Right cardiac atrium (tissue), 5 donors: ENCODE measurements at regions not wholly inside any gene's neighbourhood (a gene's known extent, or its start where the extent isn't known, plus 50 kb on each side); places are given as distances from the start of the nearest gene placed in this dataset.
"Not testable (repeated sequence)": the region's sequence is repeated elsewhere in the genome, so short reads cannot be mapped to it uniquely, and the experiment has no call there.

ENCODE experiments used
- ATAC-seq, 2 donors: fragments of 200-7000 bp; cut with Tn5 transposase; one replicate each; pipeline versions ENCODE4 v1.8.0 to v1.9.1; 2020; ENCODE audit warnings: moderate library complexity in 2 of 2, mild to moderate bottlenecking in 1 of 2
- DNase-seq, 3 donors: peaks; one replicate each; pipeline ENCODE4 v3.0.0-alpha.2; 2020
- H3K27ac ChIP-seq: one replicate; pipeline ENCODE4 v1.5.1; 2013; ENCODE audit warnings: mild to moderate bottlenecking, low read length, control low read depth, moderate library complexity
- H3K27me3 ChIP-seq: one replicate; pipeline ENCODE4 v1.6.1; 2013; ENCODE audit not compliant: control insufficient read depth, insufficient read depth
- H3K4me1 ChIP-seq: one replicate; pipeline ENCODE4 v1.6.1; 2013; ENCODE audit warnings: low read length; ENCODE audit not compliant: control insufficient read depth, insufficient read depth
- H3K4me3 ChIP-seq: one replicate; pipeline ENCODE4 v1.5.1; 2013; ENCODE audit warnings: low read length, control low read depth
- H3K9me3 ChIP-seq: one replicate; pipeline ENCODE4 v1.6.1; 2013; ENCODE audit warnings: low read length; ENCODE audit not compliant: control insufficient read depth
- WGBS: extraction: QIAGEN DNeasy Blood & Tissue Kit; methylation state at CpG from one replicate; pipeline ENCODE4 v1.1.7; 2013; 5-methylcytosine and 5-hydroxymethylcytosine counted together
- intact Hi-C, 4 donors: fragments of 100-400 bp; cut with DNase I; formaldehyde crosslinking; loops; one replicate each; pipeline versions ENCODE4 v1.11.0 to v1.14.0; 2022 to 2023
- donor health status: healthy with polysubstance abuse.
- donor health status: DM: no; HTN: yes; CAD: no.
- donor health status: DM: no; HTN: no; CAD: no.
- donor health status: DM: no; HTN: yes; CAD: no; lungs with severe emphysema.
- donor health status: DM: yes; HTN: yes; CAD: no.

- H3K27me3 ChIP-seq, H3K4me3 ChIP-seq, H3K27ac ChIP-seq, intact Hi-C loops, ATAC-seq, H3K4me1 ChIP-seq, H3K9me3 ChIP-seq: not testable (repeated sequence)
- DNase-seq, result peak in 1 of 3 donors; percentile 52
- 93% methylated on average over 32 of the region's 32 CpGs for WGBS
Observed at GRCh38 chr4:162739596-162739995, 427.1 kb downstream of the NAF1 start.

DNA sequence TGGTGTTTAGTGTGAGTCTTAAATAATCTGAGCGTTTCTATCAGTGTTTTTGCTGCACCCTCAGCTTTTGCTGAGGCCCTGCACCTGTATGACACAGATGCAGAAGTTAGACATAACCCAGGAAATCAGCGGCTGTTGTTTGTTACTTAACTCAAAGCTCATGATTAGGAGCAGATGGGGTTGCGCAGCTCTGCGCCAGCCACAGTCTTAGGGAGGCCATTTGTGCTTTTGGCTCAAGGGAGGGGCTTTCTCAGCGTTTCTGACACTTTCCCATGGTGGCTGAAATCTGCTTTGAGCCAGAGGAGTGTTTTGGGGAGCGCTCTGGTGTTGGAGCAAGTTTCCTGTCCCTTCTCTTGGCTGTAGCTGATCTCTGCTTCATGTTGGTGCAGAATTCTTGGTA lies 433.8 kb downstream of the NAF1 start:
- intact Hi-C loops, result no loop called here
- Histone ChIP-seq H3K27me3 (no peaks in the 10 kb centered on the region), H3K27ac (no peak overlapping the region), H3K4me3 (no peak overlapping the region), H3K9me3 (no peaks in the 10 kb centered on the region), H3K4me1 (no peaks in the 10 kb centered on the region)
- no peak for ATAC-seq
- WGBS, result 65% methylated on average over 6 of the region's 6 CpGs
- DNase-seq, result no peak

GRCh38 chr4:162727766-162728165 lies 438.9 kb downstream of the NAF1 start:
- no peak for DNase-seq
- Histone ChIP-seq H3K27ac (no peak overlapping the region), H3K4me1 (no peaks in the 10 kb centered on the region), H3K27me3 (no peaks in the 10 kb centered on the region), H3K9me3 (no peaks in the 10 kb centered on the region), H3K4me3 (no peak overlapping the region)
- intact Hi-C loops, result no loop called here
- ATAC-seq, result no peak

DNA sequence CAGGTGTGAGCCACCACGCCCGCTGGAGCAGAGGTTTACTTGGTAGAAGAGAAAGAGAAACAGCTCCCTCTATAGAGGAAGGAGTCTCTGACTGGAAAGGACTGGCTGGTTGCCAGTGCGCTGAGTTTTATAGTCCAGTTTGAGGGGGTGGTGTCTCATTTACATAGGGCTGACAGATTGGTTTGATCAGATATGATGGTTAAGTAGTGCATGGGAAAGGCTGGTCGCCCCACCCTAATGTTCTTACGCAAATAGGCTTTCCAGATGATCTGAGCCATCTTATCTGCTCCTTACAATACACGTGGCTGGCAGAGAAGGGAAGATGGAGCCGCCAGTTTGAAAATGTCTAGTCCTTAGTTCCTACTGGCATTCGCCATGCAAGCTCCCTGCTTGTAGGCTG lies 439.5 kb downstream of the NAF1 start:
- no peak for ATAC-seq

GRCh38 chr4:162715401-162715800 lies 451.3 kb downstream of the NAF1 start:
- H3K4me1 ChIP-seq, result no peaks in the 10 kb centered on the region
- no peak overlapping the region for H3K4me3 ChIP-seq
- no peak for DNase-seq
- ATAC-seq, result no peak
- no peaks in the 10 kb centered on the region for H3K27me3 ChIP-seq
- H3K27ac ChIP-seq, result no peak overlapping the region
- no peaks in the 10 kb centered on the region for H3K9me3 ChIP-seq
- intact Hi-C loops, result no loop called here
- 74% methylated on average over 3 of the region's 3 CpGs for WGBS

More for the DNA sequence above, 439.5 kb downstream of the NAF1 start:
- H3K4me3 ChIP-seq, result no peak overlapping the region
- WGBS, result 82% methylated on average over 8 of the region's 8 CpGs
- H3K27me3 ChIP-seq, result no peaks in the 10 kb centered on the region
- H3K27ac ChIP-seq, result no peak overlapping the region
- DNase-seq, result peak in 1 of 3 donors; percentile 38
- H3K4me1 ChIP-seq, result no peaks in the 10 kb centered on the region
- intact Hi-C loops, result no loop called here
- no peaks in the 10 kb centered on the region for H3K9me3 ChIP-seq

GRCh38 chr4:162707962-162708361 lies 458.7 kb downstream of the NAF1 start:
- ATAC-seq, result no peak
- Histone ChIP-seq H3K9me3 (no peaks in the 10 kb centered on the region), H3K4me3 (no peak overlapping the region), H3K4me1 (no peaks in the 10 kb centered on the region), H3K27me3 (no peaks in the 10 kb centered on the region), H3K27ac (no peak overlapping the region)
- intact Hi-C loops, result no loop called here
- no peak for DNase-seq

DNA sequence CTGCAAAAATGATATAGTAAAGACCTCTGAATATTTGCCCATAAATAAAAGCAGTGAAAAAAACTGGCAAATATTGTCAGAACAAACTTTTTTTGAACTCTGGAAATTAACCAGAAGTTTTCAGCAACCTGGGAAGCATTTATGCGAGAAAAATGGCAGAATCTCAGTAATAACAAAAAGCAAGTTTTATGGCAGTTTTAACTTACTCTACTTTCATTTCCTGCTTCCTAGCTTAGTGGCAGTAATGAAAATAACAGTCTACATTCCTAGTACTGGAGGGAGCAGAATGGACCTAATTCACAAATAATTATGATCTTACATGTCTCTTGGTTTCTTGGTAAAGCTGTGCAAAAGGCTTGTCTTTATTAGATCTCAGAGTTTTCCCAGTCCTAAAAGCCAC lies 460.1 kb downstream of the NAF1 start:
- H3K9me3 ChIP-seq, result no peaks in the 10 kb centered on the region
- DNase-seq (no peak), ATAC-seq (no peak)
- no peak overlapping the region for H3K27ac ChIP-seq
- 39% methylated on average over 1 of the region's 1 CpG for WGBS
- intact Hi-C loops, result no loop called here
- H3K4me1 ChIP-seq, result no peaks in the 10 kb centered on the region
- H3K4me3 ChIP-seq, result no peak overlapping the region
- H3K27me3 ChIP-seq, result no peaks in the 10 kb centered on the region

- DNase-seq (no peak), ATAC-seq (no peak)
- Histone ChIP-seq H3K27me3 (no peaks in the 10 kb centered on the region), H3K27ac (no peak overlapping the region), H3K4me1 (no peaks in the 10 kb centered on the region), H3K9me3 (no peaks in the 10 kb centered on the region), H3K4me3 (no peak overlapping the region)
- intact Hi-C loops, result no loop called here
- WGBS, result 13% methylated on average over 1 of the region's 1 CpG
Observed at GRCh38 chr4:162706051-162706450, 460.6 kb downstream of the NAF1 start.

GRCh38 chr4:162705130-162705803 lies 461.4 kb downstream of the NAF1 start:
- ATAC-seq (no peak), DNase-seq (no peak)
- Histone ChIP-seq H3K27ac (no peak overlapping the region), H3K4me1 (no peaks in the 10 kb centered on the region), H3K4me3 (no peak overlapping the region), H3K27me3 (no peaks in the 10 kb centered on the region), H3K9me3 (no peaks in the 10 kb centered on the region)
- 58% methylated on average over 2 of the region's 2 CpGs for WGBS
- intact Hi-C loops, result no loop called here

GRCh38 chr4:162700815-162701361 lies 465.8 kb downstream of the NAF1 start:
- Histone ChIP-seq H3K27me3 (no peaks in the 10 kb centered on the region), H3K4me1 (no peaks in the 10 kb centered on the region), H3K27ac (no peak overlapping the region), H3K4me3 (no peak overlapping the region), H3K9me3 (no peaks in the 10 kb centered on the region)
- ATAC-seq, result no peak
- intact Hi-C loops, result no loop called here
- no peak for DNase-seq
- 78% methylated on average over 3 of the region's 3 CpGs for WGBS

GRCh38 chr4:162700358-162700757 lies 466.3 kb downstream of the NAF1 start:
- DNase-seq (no peak), ATAC-seq (peak in 1 of 2 donors; percentile 29)
- Histone ChIP-seq H3K27me3 (no peaks in the 10 kb centered on the region), H3K9me3 (no peaks in the 10 kb centered on the region), H3K27ac (no peak overlapping the region), H3K4me1 (no peaks in the 10 kb centered on the region), H3K4me3 (no peak overlapping the region)
- intact Hi-C loops, result no loop called here
- 89% methylated on average over 2 of the region's 2 CpGs for WGBS

DNA sequence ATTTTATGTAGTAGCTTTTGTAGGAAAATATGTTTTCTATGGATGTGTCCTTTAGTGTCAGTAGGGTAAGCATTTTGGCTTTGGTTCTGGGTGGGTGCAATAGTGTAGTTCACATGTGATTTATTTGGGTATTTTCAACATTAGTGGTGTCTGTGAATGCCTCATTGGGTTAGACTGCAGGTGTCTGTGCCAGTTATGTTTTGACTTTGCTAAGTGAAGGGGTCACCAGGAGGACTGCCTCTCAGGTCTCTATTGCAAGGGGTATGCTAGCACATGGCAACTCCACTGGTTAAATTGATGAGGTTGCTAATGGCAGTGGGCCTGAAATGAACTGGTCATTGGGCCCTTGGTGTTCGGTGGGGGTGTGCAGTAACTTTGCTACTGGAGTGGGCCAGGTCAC lies 467.1 kb downstream of the NAF1 start:
- no peak for ATAC-seq
- Histone ChIP-seq H3K27ac (no peak overlapping the region), H3K9me3 (no peaks in the 10 kb centered on the region), H3K4me1 (no peaks in the 10 kb centered on the region), H3K27me3 (no peaks in the 10 kb centered on the region), H3K4me3 (no peak overlapping the region)
- intact Hi-C loops, result no loop called here
- DNase-seq, result no peak
- 92% methylated on average over 1 of the region's 1 CpG for WGBS
